ENCODE measurements at regions not wholly inside any gene's neighbourhood (a gene's known extent, or its start where the extent isn't known, plus 50 kb on each side); places are given as distances from the start of the nearest gene placed in this dataset.

GRCh38 chr2:12965540-12966269 is 249.0 kb downstream of the TRIB2 start:
- H3K4ac ChIP-seq (ENCODE audit: low read depth, low read length): no peak overlapping the region
- H3K9me3 ChIP-seq (ENCODE audit: control insufficient read depth, low read depth, low read length): no peaks in the 10 kb centered on the region
- no peak overlapping the region for H2AK5ac ChIP-seq (ENCODE audit: insufficient read length, low read length)
- Mint-ChIP-seq H3K4me3 (no peak overlapping the region), H3K36me3 (ENCODE audit: insufficient read depth in 1 of 3, low read depth in 3 of 3) (no peaks in the 10 kb centered on the region), H3K27me3 (ENCODE audit: low read depth) (no peaks in the 10 kb centered on the region), H3K4me1 (peaks cover 4 to 6% of the 10 kb centered on the region in 2 experiments; a peak in 3 of 4 replicates), H3K27ac (no peak overlapping the region), H3K9me3 (no peaks in the 10 kb centered on the region)
- no peak overlapping the region for H3K9ac ChIP-seq (ENCODE audit: extremely low read depth, insufficient read length, low read length)
- H3K56ac ChIP-seq (ENCODE audit: insufficient read length, low read depth, low read length): no peak overlapping the region
- no peak overlapping the region for H2BK15ac ChIP-seq (ENCODE audit: low read depth, low read length)
- H3K14ac ChIP-seq (ENCODE audit: insufficient read depth, low read length): no peak overlapping the region
- H3K79me1 ChIP-seq (ENCODE audit: insufficient read depth, low read depth, low read length, poor library complexity, severe bottlenecking): no peaks in the 10 kb centered on the region
- H2BK12ac ChIP-seq (ENCODE audit: insufficient read length, low read depth, low read length): no peak overlapping the region
- H3K4me1 ChIP-seq (ENCODE audit: insufficient read depth, low read length): no peaks in the 10 kb centered on the region
- no peak overlapping the region for H4K8ac ChIP-seq (replicated peaks; ENCODE audit: insufficient read length, low read depth, low read length)
- no peak overlapping the region for H3T11ph ChIP-seq (ENCODE audit: low read length)
- no peaks in the 10 kb centered on the region for H3K27me3 ChIP-seq (ENCODE audit: insufficient read depth, low read length)
- TF ChIP-seq, protein P1, sequence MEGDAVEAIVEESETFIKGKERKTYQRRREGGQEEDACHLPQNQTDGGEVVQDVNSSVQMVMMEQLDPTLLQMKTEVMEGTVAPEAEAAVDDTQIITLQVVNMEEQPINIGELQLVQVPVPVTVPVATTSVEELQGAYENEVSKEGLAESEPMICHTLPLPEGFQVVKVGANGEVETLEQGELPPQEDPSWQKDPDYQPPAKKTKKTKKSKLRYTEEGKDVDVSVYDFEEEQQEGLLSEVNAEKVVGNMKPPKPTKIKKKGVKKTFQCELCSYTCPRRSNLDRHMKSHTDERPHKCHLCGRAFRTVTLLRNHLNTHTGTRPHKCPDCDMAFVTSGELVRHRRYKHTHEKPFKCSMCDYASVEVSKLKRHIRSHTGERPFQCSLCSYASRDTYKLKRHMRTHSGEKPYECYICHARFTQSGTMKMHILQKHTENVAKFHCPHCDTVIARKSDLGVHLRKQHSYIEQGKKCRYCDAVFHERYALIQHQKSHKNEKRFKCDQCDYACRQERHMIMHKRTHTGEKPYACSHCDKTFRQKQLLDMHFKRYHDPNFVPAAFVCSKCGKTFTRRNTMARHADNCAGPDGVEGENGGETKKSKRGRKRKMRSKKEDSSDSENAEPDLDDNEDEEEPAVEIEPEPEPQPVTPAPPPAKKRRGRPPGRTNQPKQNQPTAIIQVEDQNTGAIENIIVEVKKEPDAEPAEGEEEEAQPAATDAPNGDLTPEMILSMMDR (conservative IDR thresholded peaks at IDR 0.05): no peak
- no peak overlapping the region for H3K4me2 ChIP-seq (ENCODE audit: insufficient read depth, insufficient read length, low read length)
- no peak overlapping the region for H2BK5ac ChIP-seq (ENCODE audit: insufficient read length, low read length)
- H3K27ac ChIP-seq (ENCODE audit: insufficient read length, low read depth, low read length): no peak overlapping the region
- no peak overlapping the region for H2BK120ac ChIP-seq (ENCODE audit: low read depth, low read length, poor library complexity, severe bottlenecking)
- H3K23me2 ChIP-seq (ENCODE audit: insufficient read length, low read depth, low read length, poor library complexity, severe bottlenecking): no peaks in the 10 kb centered on the region
- DNase-seq: no peak
- H4K20me1 ChIP-seq (ENCODE audit: control insufficient read depth, insufficient read depth, insufficient read length): no peaks in the 10 kb centered on the region
- no peak overlapping the region for H2AFZ ChIP-seq (ENCODE audit: low read length)
- no peak overlapping the region for H4K5ac ChIP-seq (ENCODE audit: insufficient read length, low read depth, low read length)
- H4K91ac ChIP-seq (ENCODE audit: insufficient read length, low read depth, low read length): no peak overlapping the region
- H3K23ac ChIP-seq (ENCODE audit: insufficient read length, low read depth, low read length): no peak overlapping the region
- H3K79me2 ChIP-seq (ENCODE audit: insufficient read depth, low read length): no peaks in the 10 kb centered on the region
- H3K18ac ChIP-seq (ENCODE audit: insufficient read length, low read depth, low read length): no peak overlapping the region
- no peak overlapping the region for H2BK20ac ChIP-seq (ENCODE audit: low read depth, low read length, poor library complexity, severe bottlenecking)
